GM18868 (cell line): ENCODE measurements at regions not wholly inside any gene's neighbourhood (a gene's known extent, or its start where the extent isn't known, plus 50 kb on each side); places are given as distances from the start of the nearest gene placed in this dataset.
"Not testable (repeated sequence)": the region's sequence is repeated elsewhere in the genome, so short reads cannot be mapped to it uniquely, and the experiment has no call there.

ENCODE experiments used
- ATAC-seq: cut with Tn5 transposase; IDR thresholded peaks from one replicate; pipeline ENCODE4 v1.9.1; 2021; ENCODE audit warnings: mild to moderate bottlenecking, moderate library complexity; ENCODE audit not compliant: unreplicated experiment

- not testable (repeated sequence) for ATAC-seq
These were observed 122.1 kb downstream of the SPAG6 start for GRCh38 chr10:22467393-22467792.

GRCh38 chr10:22468570-22469320 lies 123.4 kb downstream of the SPAG6 start:
- ATAC-seq: no peak

GRCh38 chr10:22473044-22473443 lies 127.7 kb downstream of the SPAG6 start:
- no peak for ATAC-seq

- no peak for ATAC-seq
These were observed 128.2 kb downstream of the SPAG6 start for GRCh38 chr10:22473459-22473858.

- no peak for ATAC-seq
These were observed 130.6 kb downstream of the SPAG6 start for GRCh38 chr10:22475651-22476600.

GRCh38 chr10:22476601-22477321 lies 131.5 kb downstream of the SPAG6 start:
- no peak for ATAC-seq

- ATAC-seq: peak; percentile 73
These were observed 132.3 kb downstream of the SPAG6 start for GRCh38 chr10:22477334-22478287.

- no peak for ATAC-seq
These were observed 133.4 kb downstream of the SPAG6 start for GRCh38 chr10:22478555-22479334.

- ATAC-seq: no peak
These were observed 134.1 kb downstream of the SPAG6 start for GRCh38 chr10:22479419-22479818.

GRCh38 chr10:22481106-22481505 lies 135.8 kb downstream of the SPAG6 start:
- no peak for ATAC-seq

GRCh38 chr10:22481687-22482539 lies 136.6 kb downstream of the SPAG6 start:
- no peak for ATAC-seq

GRCh38 chr10:22483132-22483531 lies 137.8 kb downstream of the SPAG6 start:
- ATAC-seq: no peak
